ENCODE measurements at regions not wholly inside any gene's neighbourhood (a gene's known extent, or its start where the extent isn't known, plus 50 kb on each side); places are given as distances from the start of the nearest gene placed in this dataset.
"Not testable (repeated sequence)": the region's sequence is repeated elsewhere in the genome, so short reads cannot be mapped to it uniquely, and the experiment has no call there.

- no peaks in the 10 kb centered on the region for H3K36me3 ChIP-seq (ENCODE audit: control insufficient read depth, insufficient read depth, low read length)
- H3K27ac ChIP-seq (ENCODE audit: low read depth, low read length), result no peak overlapping the region
- no peaks in the 10 kb centered on the region for H3K27me3 ChIP-seq (ENCODE audit: control insufficient read depth, insufficient read depth, low read length)
- peaks cover 22% of the 10 kb centered on the region for H3K9me3 ChIP-seq (ENCODE audit: control insufficient read depth, insufficient read depth, low read length)
- no peaks in the 10 kb centered on the region for H3K4me1 ChIP-seq (ENCODE audit: control insufficient read depth, insufficient read depth, low read length)
- H3K9ac ChIP-seq (ENCODE audit: low read depth, low read length), result no peak overlapping the region
- H3K4me3 ChIP-seq (ENCODE audit: low read depth, low read length), result no peak overlapping the region
Observed at GRCh38 chr1:218510153-218510772, 165.1 kb downstream of the TGFB2 start.

GRCh38 chr1:218513328-218513727 lies 168.2 kb downstream of the TGFB2 start:
- H3K9me3 ChIP-seq (ENCODE audit: control insufficient read depth, insufficient read depth, low read length), result peaks cover 9% of the 10 kb centered on the region; the same call in 1 of the 2 replicates
- no peak overlapping the region for H3K4me3 ChIP-seq (ENCODE audit: low read depth, low read length)
- H3K36me3 ChIP-seq (ENCODE audit: control insufficient read depth, insufficient read depth, low read length), result no peaks in the 10 kb centered on the region
- H3K27me3 ChIP-seq (ENCODE audit: control insufficient read depth, insufficient read depth, low read length), result no peaks in the 10 kb centered on the region
- H3K9ac ChIP-seq (ENCODE audit: low read depth, low read length), result no peak overlapping the region
- H3K4me1 ChIP-seq (ENCODE audit: control insufficient read depth, insufficient read depth, low read length), result no peaks in the 10 kb centered on the region
- H3K27ac ChIP-seq (ENCODE audit: low read depth, low read length), result no peak overlapping the region

GRCh38 chr1:218514689-218515088 lies 169.6 kb downstream of the TGFB2 start:
- no peak overlapping the region for H3K27ac ChIP-seq (ENCODE audit: low read depth, low read length)
- no peaks in the 10 kb centered on the region for H3K36me3 ChIP-seq (ENCODE audit: control insufficient read depth, insufficient read depth, low read length)
- 0 out of 2 replicates have a peak, but pooled peaks cover 2% of the 10 kb centered on the region for H3K4me1 ChIP-seq (ENCODE audit: control insufficient read depth, insufficient read depth, low read length)
- no peaks in the 10 kb centered on the region for H3K9me3 ChIP-seq (ENCODE audit: control insufficient read depth, insufficient read depth, low read length)
- no peak overlapping the region for H3K9ac ChIP-seq (ENCODE audit: low read depth, low read length)
- no peak overlapping the region for H3K4me3 ChIP-seq (ENCODE audit: low read depth, low read length)
- H3K27me3 ChIP-seq (ENCODE audit: control insufficient read depth, insufficient read depth, low read length), result no peaks in the 10 kb centered on the region

GRCh38 chr1:218516526-218516925 lies 171.4 kb downstream of the TGFB2 start:
- no peak overlapping the region for H3K9ac ChIP-seq (ENCODE audit: low read depth, low read length)
- no peaks in the 10 kb centered on the region for H3K27me3 ChIP-seq (ENCODE audit: control insufficient read depth, insufficient read depth, low read length)
- 0 out of 2 replicates have a peak, but pooled peaks cover 2% of the 10 kb centered on the region for H3K4me1 ChIP-seq (ENCODE audit: control insufficient read depth, insufficient read depth, low read length)
- no peaks in the 10 kb centered on the region for H3K36me3 ChIP-seq (ENCODE audit: control insufficient read depth, insufficient read depth, low read length)
- no peaks in the 10 kb centered on the region for H3K9me3 ChIP-seq (ENCODE audit: control insufficient read depth, insufficient read depth, low read length)
- no peak overlapping the region for H3K4me3 ChIP-seq (ENCODE audit: low read depth, low read length)
- no peak overlapping the region for H3K27ac ChIP-seq (ENCODE audit: low read depth, low read length)

- Histone ChIP-seq H3K9me3 (ENCODE audit: control insufficient read depth, insufficient read depth, low read length) (no peaks in the 10 kb centered on the region), H3K36me3 (ENCODE audit: control insufficient read depth, insufficient read depth, low read length) (no peaks in the 10 kb centered on the region), H3K4me3 (ENCODE audit: low read depth, low read length) (no peak overlapping the region), H3K4me1 (ENCODE audit: control insufficient read depth, insufficient read depth, low read length) (0 out of 2 replicates have a peak, but pooled peaks cover 2% of the 10 kb centered on the region), H3K27ac (ENCODE audit: low read depth, low read length) (no peak overlapping the region), H3K9ac (ENCODE audit: low read depth, low read length) (no peak overlapping the region), H3K27me3 (ENCODE audit: control insufficient read depth, insufficient read depth, low read length) (no peaks in the 10 kb centered on the region)
Observed at GRCh38 chr1:218517459-218517858, 172.3 kb downstream of the TGFB2 start.

- Histone ChIP-seq H3K9me3 (ENCODE audit: control insufficient read depth, insufficient read depth, low read length) (no peaks in the 10 kb centered on the region), H3K9ac (ENCODE audit: low read depth, low read length) (no peak overlapping the region), H3K27me3 (ENCODE audit: control insufficient read depth, insufficient read depth, low read length) (no peaks in the 10 kb centered on the region), H3K4me1 (ENCODE audit: control insufficient read depth, insufficient read depth, low read length) (0 out of 2 replicates have a peak, but pooled peaks cover 2% of the 10 kb centered on the region), H3K4me3 (ENCODE audit: low read depth, low read length) (no peak overlapping the region), H3K36me3 (ENCODE audit: control insufficient read depth, insufficient read depth, low read length) (no peaks in the 10 kb centered on the region), H3K27ac (ENCODE audit: low read depth, low read length) (no peak overlapping the region)
Observed at GRCh38 chr1:218518216-218518740, 173.1 kb downstream of the TGFB2 start.

- H3K4me1 ChIP-seq (ENCODE audit: control insufficient read depth, insufficient read depth, low read length); H3K9me3 ChIP-seq (ENCODE audit: control insufficient read depth, insufficient read depth, low read length); H3K9ac ChIP-seq (ENCODE audit: low read depth, low read length); H3K27ac ChIP-seq (ENCODE audit: low read depth, low read length); H3K4me3 ChIP-seq (ENCODE audit: low read depth, low read length); H3K27me3 ChIP-seq (ENCODE audit: control insufficient read depth, insufficient read depth, low read length); H3K36me3 ChIP-seq (ENCODE audit: control insufficient read depth, insufficient read depth, low read length): not testable (repeated sequence)
Observed at GRCh38 chr1:218520646-218521045, 175.5 kb downstream of the TGFB2 start.

GRCh38 chr1:218521414-218522169 lies 176.5 kb downstream of the TGFB2 start:
- Histone ChIP-seq H3K4me1 (ENCODE audit: control insufficient read depth, insufficient read depth, low read length) (0 out of 2 replicates have a peak, but pooled peaks cover 2% of the 10 kb centered on the region), H3K27ac (ENCODE audit: low read depth, low read length) (no peak overlapping the region), H3K4me3 (ENCODE audit: low read depth, low read length) (no peak overlapping the region), H3K27me3 (ENCODE audit: control insufficient read depth, insufficient read depth, low read length) (no peaks in the 10 kb centered on the region), H3K9ac (ENCODE audit: low read depth, low read length) (no peak overlapping the region), H3K9me3 (ENCODE audit: control insufficient read depth, insufficient read depth, low read length) (no peaks in the 10 kb centered on the region), H3K36me3 (ENCODE audit: control insufficient read depth, insufficient read depth, low read length) (no peaks in the 10 kb centered on the region)

- Histone ChIP-seq H3K4me3 (ENCODE audit: low read depth, low read length) (no peak overlapping the region), H3K36me3 (ENCODE audit: control insufficient read depth, insufficient read depth, low read length) (no peaks in the 10 kb centered on the region), H3K27ac (ENCODE audit: low read depth, low read length) (no peak overlapping the region), H3K27me3 (ENCODE audit: control insufficient read depth, insufficient read depth, low read length) (no peaks in the 10 kb centered on the region), H3K4me1 (ENCODE audit: control insufficient read depth, insufficient read depth, low read length) (no peaks in the 10 kb centered on the region), H3K9ac (ENCODE audit: low read depth, low read length) (no peak overlapping the region), H3K9me3 (ENCODE audit: control insufficient read depth, insufficient read depth, low read length) (no peaks in the 10 kb centered on the region)
Observed at GRCh38 chr1:218524526-218524925, 179.4 kb downstream of the TGFB2 start.

GRCh38 chr1:218525031-218525430 lies 179.9 kb downstream of the TGFB2 start:
- H3K4me1 ChIP-seq (ENCODE audit: control insufficient read depth, insufficient read depth, low read length), result no peaks in the 10 kb centered on the region
- H3K27ac ChIP-seq (ENCODE audit: low read depth, low read length), result no peak overlapping the region
- H3K4me3 ChIP-seq (ENCODE audit: low read depth, low read length), result no peak overlapping the region
- no peaks in the 10 kb centered on the region for H3K36me3 ChIP-seq (ENCODE audit: control insufficient read depth, insufficient read depth, low read length)
- H3K27me3 ChIP-seq (ENCODE audit: control insufficient read depth, insufficient read depth, low read length), result no peaks in the 10 kb centered on the region
- no peak overlapping the region for H3K9ac ChIP-seq (ENCODE audit: low read depth, low read length)
- H3K9me3 ChIP-seq (ENCODE audit: control insufficient read depth, insufficient read depth, low read length), result no peaks in the 10 kb centered on the region
